Fibroblast of the conjunctiva (primary cell): ENCODE measurements at regions not wholly inside any gene's neighbourhood (a gene's known extent, or its start where the extent isn't known, plus 50 kb on each side); places are given as distances from the start of the nearest gene placed in this dataset.
A peak's percentile ranks its signal among the peaks of the same experiment; 100 is the strongest.

Source experiments
- DNase-seq: peaks from one replicate; pipeline ENCODE4 v3.0.0-alpha.2; 2010; ENCODE audit warnings: low read depth

- no peak for DNase-seq
Observed at GRCh38 chr17:55634702-55635101, 88.0 kb downstream of the TMEM100 start.

- no peak for DNase-seq
Observed at GRCh38 chr17:55632893-55633292, 89.8 kb downstream of the TMEM100 start.

GRCh38 chr17:55632236-55632635 is 90.4 kb downstream of the TMEM100 start:
- DNase-seq: no peak

GRCh38 chr17:55629995-55630394 is 92.7 kb downstream of the TMEM100 start:
- no peak for DNase-seq

GRCh38 chr17:55625521-55625920 is 97.1 kb downstream of the TMEM100 start:
- no peak for DNase-seq

- DNase-seq: no peak
Observed at GRCh38 chr17:55624772-55625433, 97.8 kb downstream of the TMEM100 start.

GRCh38 chr17:55622547-55622946 is 100.1 kb downstream of the TMEM100 start:
- no peak for DNase-seq

- DNase-seq: no peak
Observed at GRCh38 chr17:55620945-55621344, 101.7 kb downstream of the TMEM100 start.

GRCh38 chr17:55620023-55620422 is 102.6 kb downstream of the TMEM100 start:
- no peak for DNase-seq

GRCh38 chr17:55617441-55617840 is 105.2 kb downstream of the TMEM100 start:
- no peak for DNase-seq

GRCh38 chr17:55614061-55614460 is 102.8 kb upstream of the SMIM36 start:
- DNase-seq: no peak

- DNase-seq: peak; percentile 61
Observed at GRCh38 chr17:55612691-55613141, 101.5 kb upstream of the SMIM36 start.

- DNase-seq: peak; percentile 41
Observed at GRCh38 chr17:55607731-55608341, 96.6 kb upstream of the SMIM36 start.

- DNase-seq: no peak
Observed at GRCh38 chr17:55606488-55606815, 95.2 kb upstream of the SMIM36 start.

GRCh38 chr17:55605705-55606487 is 94.6 kb upstream of the SMIM36 start:
- DNase-seq: no peak

GRCh38 chr17:55601874-55602364 is 90.7 kb upstream of the SMIM36 start:
- peak; percentile 43 for DNase-seq

- no peak for DNase-seq
Observed at GRCh38 chr17:55598495-55598894, 87.2 kb upstream of the SMIM36 start.

- DNase-seq: peak; percentile 90
Observed at GRCh38 chr17:55588446-55589242, 77.4 kb upstream of the SMIM36 start.

GRCh38 chr17:55587608-55588139 is 76.4 kb upstream of the SMIM36 start:
- DNase-seq: peak; percentile 76

- DNase-seq: no peak
Observed at GRCh38 chr17:55585629-55586028, 74.4 kb upstream of the SMIM36 start.

- DNase-seq: no peak
Observed at GRCh38 chr17:55584861-55585260, 73.6 kb upstream of the SMIM36 start.
